ENCODE measurements at regions not wholly inside any gene's neighbourhood (a gene's known extent, or its start where the extent isn't known, plus 50 kb on each side); places are given as distances from the start of the nearest gene placed in this dataset.

- no peaks in the 10 kb centered on the region for H3K9me3 ChIP-seq
- H3K4me1 ChIP-seq (ENCODE audit: low read depth), result no peaks in the 10 kb centered on the region
- DNase-seq (no peak), ATAC-seq (no peak)
- H3K4me3 ChIP-seq, result no peak overlapping the region
- intact Hi-C loops (cut with DNase I, micrococcal nuclease), result no loop called here
- no peaks in the 10 kb centered on the region for H3K36me3 ChIP-seq (ENCODE audit: low read depth)
- no peak for TF ChIP-seq CTCF (IDR thresholded peaks at IDR 0.05)
Measured at GRCh38 chr2:142827170-142827569, 50.3 kb upstream of the KYNU start.

- Histone ChIP-seq H3K36me3 (ENCODE audit: low read depth) (no peaks in the 10 kb centered on the region), H3K4me3 (no peak overlapping the region), H3K4me1 (ENCODE audit: low read depth) (no peaks in the 10 kb centered on the region), H3K9me3 (no peaks in the 10 kb centered on the region)
- no peak for ATAC-seq
- intact Hi-C loops (cut with DNase I, micrococcal nuclease), result no loop called here
- no peak for TF ChIP-seq CTCF (IDR thresholded peaks at IDR 0.05)
- no peak for DNase-seq
Measured at GRCh38 chr2:142825861-142826260, 51.6 kb upstream of the KYNU start.

GRCh38 chr2:142824756-142825155 is 52.7 kb upstream of the KYNU start:
- H3K36me3 ChIP-seq (ENCODE audit: low read depth), result no peaks in the 10 kb centered on the region
- ATAC-seq (no peak), DNase-seq (no peak)
- H3K9me3 ChIP-seq, result no peaks in the 10 kb centered on the region
- intact Hi-C loops (cut with DNase I, micrococcal nuclease), result no loop called here
- H3K4me3 ChIP-seq, result no peak overlapping the region
- TF ChIP-seq CTCF (IDR thresholded peaks at IDR 0.05), result no peak
- H3K4me1 ChIP-seq (ENCODE audit: low read depth), result no peaks in the 10 kb centered on the region

GRCh38 chr2:142822190-142822589 is 55.3 kb upstream of the KYNU start:
- H3K4me3 ChIP-seq, result no peak overlapping the region
- intact Hi-C loops (cut with DNase I, micrococcal nuclease), result no loop called here
- H3K4me1 ChIP-seq (ENCODE audit: low read depth), result no peaks in the 10 kb centered on the region
- no peaks in the 10 kb centered on the region for H3K9me3 ChIP-seq
- TF ChIP-seq CTCF (IDR thresholded peaks at IDR 0.05), result no peak
- no peak for DNase-seq
- no peaks in the 10 kb centered on the region for H3K36me3 ChIP-seq (ENCODE audit: low read depth)
- ATAC-seq, result no peak

- Histone ChIP-seq H3K4me3 (no peak overlapping the region), H3K9me3 (no peaks in the 10 kb centered on the region), H3K36me3 (ENCODE audit: low read depth) (no peaks in the 10 kb centered on the region), H3K4me1 (ENCODE audit: low read depth) (no peaks in the 10 kb centered on the region)
- ATAC-seq (no peak), DNase-seq (no peak)
- no peak for TF ChIP-seq CTCF (IDR thresholded peaks at IDR 0.05)
- intact Hi-C loops (cut with DNase I, micrococcal nuclease), result no loop called here
Measured at GRCh38 chr2:142819411-142819810, 58.1 kb upstream of the KYNU start.

GRCh38 chr2:142815375-142815774 is 62.1 kb upstream of the KYNU start:
- DNase-seq, result no peak
- ATAC-seq, result no peak
- Histone ChIP-seq H3K9me3 (no peaks in the 10 kb centered on the region), H3K4me1 (ENCODE audit: low read depth) (no peaks in the 10 kb centered on the region), H3K4me3 (no peak overlapping the region), H3K36me3 (ENCODE audit: low read depth) (no peaks in the 10 kb centered on the region)
- no peak for TF ChIP-seq CTCF (IDR thresholded peaks at IDR 0.05)
- intact Hi-C loops (cut with DNase I, micrococcal nuclease), result no loop called here
